ENCODE measurements at regions not wholly inside any gene's neighbourhood (a gene's known extent, or its start where the extent isn't known, plus 50 kb on each side); places are given as distances from the start of the nearest gene placed in this dataset.

GRCh38 chrX:39299615-39300014, 498.4 kb downstream of the MID1IP1 start:
- DNase-seq: no peak

- no peak for DNase-seq
Measured at GRCh38 chrX:39301036-39301435, 499.8 kb downstream of the MID1IP1 start.

DNA sequence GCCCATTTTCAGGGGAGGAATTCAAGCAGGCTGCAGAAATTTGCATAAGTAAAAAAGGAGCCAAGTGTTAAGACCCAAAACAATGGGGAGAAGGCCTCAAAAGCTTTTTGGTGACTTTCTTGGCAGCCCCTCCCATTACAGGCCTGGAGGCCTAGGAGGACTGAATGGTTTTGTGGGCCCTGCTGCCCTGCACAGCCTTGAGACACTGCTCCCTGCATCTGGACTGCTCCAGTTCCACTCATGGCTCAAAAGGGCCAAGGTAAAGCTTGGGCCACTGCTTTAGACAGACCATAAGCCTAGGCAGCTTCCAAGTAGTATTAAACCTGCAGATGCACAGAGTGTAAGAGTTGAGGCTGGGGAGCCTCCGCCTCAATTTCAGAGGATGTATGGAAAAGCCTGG, 501.6 kb downstream of the MID1IP1 start:
- DNase-seq: no peak

DNA sequence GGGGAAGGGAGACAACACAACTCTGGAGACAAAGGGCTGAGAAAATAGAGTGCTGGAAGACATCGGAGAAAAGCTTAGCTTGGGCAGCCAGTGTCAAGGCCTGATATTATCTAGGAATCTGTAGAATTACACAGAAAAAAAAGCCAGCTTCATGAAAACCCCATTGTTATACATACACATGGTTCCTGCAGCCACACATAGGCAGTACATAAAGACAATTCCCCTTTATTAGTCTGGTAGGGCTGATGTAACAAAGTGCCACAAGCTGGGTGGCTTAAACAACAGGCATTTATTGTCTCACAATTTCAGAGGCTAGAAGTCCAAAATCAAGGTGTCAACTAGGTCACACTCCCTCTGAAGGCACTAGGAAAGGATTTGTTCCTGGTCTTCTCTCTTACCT, 503.5 kb downstream of the MID1IP1 start:
- DNase-seq: no peak

DNA sequence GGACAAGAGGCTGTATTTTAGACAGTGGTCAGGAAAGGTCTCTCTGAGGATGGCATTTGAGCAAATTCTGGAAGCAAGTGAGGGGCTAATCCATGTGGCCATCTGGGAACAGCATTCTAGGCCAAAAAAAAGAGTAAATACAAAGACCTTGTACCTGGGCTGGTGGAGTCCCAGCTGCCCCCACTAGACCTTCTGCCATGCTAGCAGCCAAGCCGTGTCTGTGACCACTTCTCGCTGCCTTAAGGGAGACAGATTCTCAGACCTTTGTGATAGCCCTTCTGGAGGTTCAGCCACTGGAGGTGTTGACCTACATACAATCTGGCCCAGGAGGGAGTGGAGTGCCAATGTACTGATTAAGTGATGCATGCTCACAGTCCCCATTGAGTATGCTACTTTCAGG, 506.2 kb downstream of the MID1IP1 start:
- DNase-seq: no peak

DNA sequence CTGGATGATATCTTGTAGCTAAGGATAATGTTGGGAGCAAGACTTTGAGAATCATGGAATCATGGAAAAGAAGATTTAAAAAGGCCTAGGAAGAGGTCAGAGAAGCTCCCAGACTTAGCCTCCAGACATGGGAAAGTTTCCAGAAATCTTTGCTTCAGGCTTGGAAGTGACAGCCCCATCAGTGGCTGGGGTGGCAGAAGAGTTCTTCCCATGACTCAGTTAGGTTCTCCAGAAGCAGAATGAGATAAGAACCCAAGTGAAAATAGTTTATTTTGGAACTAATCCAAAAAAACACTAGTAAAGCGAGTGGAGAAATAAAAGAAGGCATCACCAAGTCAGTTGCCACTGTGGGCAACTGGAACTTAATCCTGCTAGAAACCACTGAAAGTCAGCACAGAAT, 506.9 kb downstream of the MID1IP1 start:
- no peak for DNase-seq

DNA sequence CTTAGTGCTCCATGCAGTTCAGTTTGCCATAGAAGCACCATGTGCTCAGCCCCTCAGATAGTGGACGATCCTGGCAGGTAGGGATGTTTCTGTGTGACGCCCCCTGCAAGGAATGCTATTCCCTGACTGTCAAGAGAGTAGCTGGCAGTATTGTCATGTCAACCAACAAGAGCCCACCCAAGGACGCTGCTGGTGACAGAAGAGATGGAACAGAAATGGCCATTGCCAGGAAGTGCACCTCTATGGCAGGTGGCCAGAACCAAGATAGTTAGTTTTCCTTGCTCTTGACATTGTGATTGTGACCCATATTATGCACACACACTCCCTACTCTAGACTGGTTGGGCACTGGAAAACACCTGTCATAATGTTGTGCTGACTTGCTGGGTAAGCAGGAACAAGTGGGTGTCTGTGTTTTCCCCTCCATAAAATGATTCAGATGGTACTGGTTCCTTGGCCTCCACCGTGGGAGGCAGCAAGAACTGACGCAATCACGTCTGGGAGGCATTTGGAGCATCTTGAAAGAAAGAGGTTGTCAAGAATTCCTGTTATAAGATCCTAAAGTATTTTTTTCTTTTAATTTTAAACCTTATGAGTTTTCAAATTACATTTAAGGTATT, 507.9 kb downstream of the MID1IP1 start:
- DNase-seq: peak; percentile 14

DNA sequence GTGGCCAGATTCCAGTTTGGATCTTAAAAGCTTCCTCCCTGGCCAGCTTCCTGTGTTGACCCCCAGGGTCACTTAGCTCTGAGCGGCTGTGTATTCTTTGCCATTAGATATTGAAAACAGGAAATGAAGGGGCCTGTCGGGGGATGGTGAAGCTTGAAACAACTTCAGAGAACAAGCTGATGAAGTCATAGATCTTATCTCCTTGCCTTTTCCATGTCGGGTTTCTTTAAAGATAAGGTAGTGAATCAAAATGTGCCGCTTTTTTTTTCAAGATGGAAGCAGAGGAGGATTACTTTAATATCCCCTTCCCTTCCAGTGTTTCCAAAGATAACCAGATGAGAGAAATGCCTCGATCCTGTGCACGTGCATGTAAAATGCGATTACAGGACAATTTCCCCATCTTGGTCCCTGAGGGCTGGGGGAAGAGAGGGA, 508.5 kb downstream of the MID1IP1 start:
- peak; percentile 0 for DNase-seq

GRCh38 chrX:39310891-39311290, 509.6 kb downstream of the MID1IP1 start:
- no peak for DNase-seq

- DNase-seq: no peak
Measured at GRCh38 chrX:39311646-39312045, 510.4 kb downstream of the MID1IP1 start.

DNA sequence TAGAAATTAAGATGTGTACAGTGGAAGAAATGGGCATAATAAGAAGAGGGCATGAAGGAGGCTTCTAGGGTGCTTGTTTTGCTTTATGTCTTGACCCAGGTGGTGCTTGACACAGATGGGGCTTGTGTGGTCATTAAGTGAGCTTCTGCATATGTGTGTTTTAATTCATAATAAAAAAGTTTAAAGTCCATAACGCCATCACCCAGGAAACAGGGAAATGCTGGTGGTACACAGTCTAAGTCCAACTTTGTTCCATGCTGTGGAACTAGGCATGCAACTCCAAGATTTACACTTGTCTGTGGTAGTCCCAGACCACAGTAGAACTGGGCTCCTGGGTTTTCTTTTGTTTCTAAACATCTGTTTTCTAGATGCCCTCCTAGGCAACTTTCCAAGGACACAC, 511.9 kb downstream of the MID1IP1 start:
- no peak for DNase-seq

DNA sequence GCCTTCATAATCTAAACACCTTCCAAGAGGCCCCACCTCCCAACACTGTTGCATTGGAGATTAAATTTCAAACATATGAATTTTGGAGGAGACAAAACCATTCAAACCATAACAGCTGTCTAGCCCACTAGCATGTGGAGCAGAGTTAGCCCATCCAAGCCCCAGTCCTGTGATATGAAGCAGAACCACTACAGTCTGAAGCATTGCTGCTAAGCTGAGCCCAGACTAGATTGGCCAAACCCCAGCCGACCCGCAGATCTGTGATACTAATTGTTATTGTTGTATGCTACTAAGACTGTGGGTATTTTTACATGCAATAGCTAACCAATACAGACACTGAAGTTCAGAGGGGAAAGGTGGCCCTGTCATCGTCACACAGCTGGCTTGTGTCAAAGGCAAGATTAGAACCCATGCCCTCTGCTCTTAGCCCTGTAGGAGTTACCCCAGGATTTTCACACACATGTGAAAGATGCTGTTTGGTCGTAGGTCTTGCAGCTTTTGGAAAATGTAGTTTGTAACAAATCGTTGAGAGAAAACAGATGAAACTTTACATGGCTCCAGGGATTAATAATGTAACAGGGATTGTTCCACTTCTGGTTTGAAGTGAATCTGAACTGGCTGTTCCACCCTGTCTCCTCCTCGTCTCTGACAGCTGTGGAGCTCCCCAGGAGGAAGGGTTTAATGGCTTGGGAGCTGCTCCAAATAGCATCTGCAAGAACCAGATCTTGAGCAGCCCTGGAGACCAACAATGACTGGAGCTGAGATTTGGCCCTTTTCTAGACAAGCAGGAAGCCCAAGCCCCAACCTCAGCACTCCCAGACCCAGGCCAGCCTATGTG, 517.5 kb downstream of the MID1IP1 start:
- no peak for DNase-seq

DNA sequence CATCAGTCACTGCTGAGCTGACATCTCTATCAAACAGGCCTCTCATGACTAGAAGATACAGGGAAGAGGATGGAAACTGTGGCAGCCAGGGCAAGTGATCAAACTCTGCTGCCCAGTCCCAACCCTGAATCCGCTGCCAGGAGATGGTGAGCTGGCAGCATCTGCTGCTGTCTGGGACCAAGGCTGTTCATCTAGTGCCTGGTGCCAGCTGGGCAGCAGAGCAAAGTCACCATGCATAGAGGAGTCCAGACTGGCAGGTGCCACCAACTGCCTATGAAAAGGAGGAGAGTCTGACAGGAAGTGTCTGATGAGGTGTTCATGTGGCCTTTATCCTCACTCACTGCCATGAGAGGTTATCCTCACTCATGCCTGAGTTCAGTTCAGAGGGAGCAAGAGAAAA, 518.9 kb downstream of the MID1IP1 start:
- no peak for DNase-seq

GRCh38 chrX:39322496-39322895, 521.2 kb downstream of the MID1IP1 start:
- no peak for DNase-seq

- no peak for DNase-seq
Measured at GRCh38 chrX:39324233-39324930, 523.1 kb downstream of the MID1IP1 start.

GRCh38 chrX:39327255-39327654, 526.0 kb downstream of the MID1IP1 start:
- no peak for DNase-seq

DNA sequence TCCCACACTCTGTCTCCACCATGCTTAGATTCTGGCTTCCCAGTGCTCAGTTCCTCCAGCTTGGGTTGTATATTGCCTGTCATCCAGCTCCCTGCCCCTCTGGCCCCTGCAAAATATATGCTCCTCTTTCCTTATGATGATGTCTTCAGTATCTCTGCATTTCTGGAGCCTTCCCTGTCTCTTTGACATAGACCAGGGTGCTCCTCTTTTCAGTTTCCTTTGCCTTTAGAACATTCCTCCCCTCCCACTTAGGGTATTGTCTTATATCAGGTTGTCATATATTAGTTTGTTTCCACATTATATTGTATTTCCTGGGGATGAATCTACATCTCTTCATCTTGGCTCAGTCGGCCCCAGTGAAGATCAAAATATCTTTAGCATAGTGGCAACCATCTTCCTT, 526.4 kb downstream of the MID1IP1 start:
- DNase-seq: no peak

GRCh38 chrX:39328661-39329060, 527.4 kb downstream of the MID1IP1 start:
- no peak for DNase-seq

DNA sequence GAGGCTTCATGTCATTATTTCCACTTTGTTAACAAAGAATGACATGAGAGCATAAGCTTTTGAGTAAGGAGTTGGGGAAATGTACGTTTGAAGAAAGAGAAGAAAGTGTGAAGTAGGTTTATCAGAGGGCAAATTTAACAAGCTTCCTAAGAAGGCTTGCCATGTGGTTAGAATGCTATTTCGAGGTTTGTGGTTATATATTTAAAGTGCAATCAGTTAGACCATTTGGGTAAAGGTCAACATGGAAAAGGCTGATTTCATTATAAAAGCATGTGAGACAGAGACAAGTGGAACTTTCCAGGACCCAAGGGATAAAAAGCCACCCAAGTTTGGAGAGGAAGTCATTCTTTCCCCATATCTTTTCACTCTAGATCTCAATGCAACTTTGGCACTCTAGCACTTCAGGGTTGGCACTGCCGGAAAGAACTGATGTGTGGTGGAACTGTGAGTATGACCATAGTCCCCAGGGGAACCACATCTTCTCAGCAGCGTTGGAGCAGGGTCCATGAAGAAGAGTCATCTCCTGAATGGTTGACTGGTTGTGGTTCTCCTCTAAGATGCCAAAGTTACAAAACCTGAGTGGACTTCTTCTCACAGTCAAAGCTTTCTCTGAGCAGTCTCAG, 529.9 kb downstream of the MID1IP1 start:
- peak; percentile 0 for DNase-seq

DNA sequence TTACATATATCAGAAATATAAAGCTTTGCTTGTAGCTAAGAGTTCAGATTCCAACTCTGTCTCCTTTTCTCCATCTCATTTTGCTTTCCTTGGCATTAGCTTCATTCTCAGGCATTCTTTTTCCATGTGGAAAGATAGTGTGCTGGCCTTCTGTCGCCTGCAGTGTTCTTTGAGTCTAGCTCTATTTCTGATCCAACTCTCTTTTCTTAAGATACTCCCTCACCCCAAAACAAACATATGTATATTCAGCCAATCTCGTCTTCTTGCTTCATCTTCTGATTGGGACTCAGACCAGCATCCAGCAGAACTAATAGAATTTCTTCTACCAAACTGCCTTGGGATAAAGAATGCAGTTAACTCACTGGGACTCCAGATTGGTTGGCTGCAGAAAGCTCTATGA, 532.2 kb downstream of the MID1IP1 start:
- DNase-seq: no peak

DNA sequence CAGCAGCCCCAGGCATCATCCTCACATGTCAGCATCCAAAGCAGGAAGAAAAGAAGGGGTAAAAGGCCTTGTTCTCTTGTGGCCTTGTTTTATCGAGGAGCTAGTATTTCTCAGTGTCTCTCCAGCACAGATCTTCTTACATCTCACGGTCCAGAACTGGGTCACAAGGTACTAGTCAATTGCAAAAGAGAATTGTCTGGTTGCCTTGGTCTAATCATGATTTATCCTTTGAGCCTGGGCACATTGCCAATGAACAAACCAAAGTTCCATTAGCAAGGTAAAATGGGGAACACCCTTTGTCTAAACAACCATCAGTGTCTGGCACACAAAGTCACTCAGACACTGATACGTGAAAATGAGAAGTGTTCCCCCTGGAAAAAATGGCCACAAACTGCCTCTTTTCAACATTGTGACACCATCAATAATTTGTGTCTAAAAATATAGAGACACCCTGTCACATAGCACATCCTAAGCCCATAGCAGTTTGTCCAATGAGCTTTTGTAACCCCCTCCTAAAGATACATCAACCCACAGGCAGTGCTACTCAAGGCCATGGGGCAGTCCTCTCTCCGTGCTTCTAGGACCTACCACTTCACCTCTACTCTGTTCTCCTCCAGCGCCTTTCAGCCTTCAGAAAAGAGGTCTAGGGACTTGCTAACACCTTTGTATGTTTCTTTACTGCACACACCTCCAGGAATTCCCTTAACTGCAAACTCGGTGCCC, 534.4 kb downstream of the MID1IP1 start:
- DNase-seq: no peak

DNA sequence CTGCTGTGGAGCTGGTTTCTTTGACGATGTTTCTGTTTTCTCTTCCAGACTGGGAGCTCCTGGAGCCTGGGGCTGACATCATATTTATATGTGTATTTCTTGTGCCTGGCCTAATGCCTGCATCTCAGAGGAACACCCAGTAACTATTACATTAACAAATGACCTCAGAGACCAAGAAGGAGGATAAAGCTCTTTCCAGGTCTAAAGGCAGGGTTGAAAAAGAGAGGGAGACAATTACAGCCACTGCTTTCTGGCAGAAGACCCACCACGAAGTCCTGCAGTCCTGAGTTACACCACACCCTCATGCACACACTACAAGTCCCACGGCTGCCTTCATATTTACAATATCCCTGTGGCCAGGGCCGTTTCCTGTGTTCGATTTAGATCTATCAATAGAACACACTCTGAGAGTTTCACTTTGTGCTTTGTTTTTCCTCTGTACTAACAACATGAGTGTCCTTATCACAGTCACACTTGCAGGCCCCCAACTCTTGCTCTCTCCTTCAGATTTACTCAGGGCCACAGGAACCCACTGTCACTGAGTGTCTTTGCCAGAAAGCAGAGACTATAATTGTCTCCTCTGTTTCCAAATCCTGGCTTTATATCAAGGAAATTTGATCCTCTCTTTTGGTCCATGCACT, 535.5 kb downstream of the MID1IP1 start:
- DNase-seq: no peak
